Upper lobe of left lung (tissue), 6 donors: ENCODE measurements at regions not wholly inside any gene's neighbourhood (a gene's known extent, or its start where the extent isn't known, plus 50 kb on each side); places are given as distances from the start of the nearest gene placed in this dataset.

ENCODE experiments used
- ATAC-seq, 2 donors: fragments of 200-7000 bp; cut with Tn5 transposase; one replicate each; pipeline ENCODE4 v1.9.1; 2022; ENCODE audit warnings: mild to moderate bottlenecking in 2 of 2, moderate library complexity in 2 of 2; ENCODE audit not compliant: low FRiP score in 2 of 2
- DNase-seq, 2 donors: peaks; one replicate each; pipeline ENCODE4 v3.0.0-alpha.2; 2019 to 2020
- H3K27ac ChIP-seq, 4 donors: fragments of 200-600 bp; sonication (generic); one replicate each; pipeline ENCODE4 v1.5.1; 2016 to 2019
- H3K27me3 ChIP-seq, 4 donors: fragments of 200-600 bp; sonication (generic); one replicate each; pipeline ENCODE4 v1.5.1; 2017 to 2019
- H3K36me3 ChIP-seq, 4 donors: fragments of 200-600 bp; sonication (generic); one replicate each; pipeline ENCODE4 v1.5.1; 2016 to 2019
- H3K4me1 ChIP-seq, 4 donors: fragments of 200-600 bp; sonication (generic); one replicate each; pipeline ENCODE4 v1.5.1; 2018 to 2019
- H3K4me3 ChIP-seq, 4 donors: fragments of 200-600 bp; sonication (generic); one replicate each; pipeline ENCODE4 v1.5.1; 2017 to 2019; ENCODE audit warnings: mild to moderate bottlenecking in 2 of 4, moderate library complexity in 1 of 4
- H3K9me3 ChIP-seq, 4 donors: fragments of 200-600 bp; sonication (generic); one replicate each; pipeline ENCODE4 v1.5.1; 2018 to 2019
- EP300 ChIP-seq, 4 donors: sonication (generic); formaldehyde crosslinking; IDR thresholded peaks; one replicate each; pipeline ENCODE4 v1.5.1; 2017; ENCODE audit warnings: antibody characterized with exemption in 4 of 4, control low read depth in 2 of 4
- POLR2A ChIP-seq, 4 donors: fragments of 450-650 bp; IDR thresholded peaks; one replicate each; pipeline ENCODE4 v1.5.1; 2016 to 2017; ENCODE audit warnings: antibody characterized with exemption in 4 of 4, mild to moderate bottlenecking in 2 of 4
- POLR2AphosphoS5 ChIP-seq, 2 donors: sonication (generic); formaldehyde crosslinking; IDR thresholded peaks; one replicate each; pipeline ENCODE4 v1.5.1; 2017; ENCODE audit warnings: antibody characterized with exemption in 2 of 2
- WGBS, 2 donors: methylation state at CpG; one replicate each; pipeline ENCODE4 v1.1.5; 2017 to 2018; 5-methylcytosine and 5-hydroxymethylcytosine counted together
- TF ChIP-seq, protein P1 (sequence below), 6 experiments: fragments of 450-650 bp in 4 of 6; fragments of 200-600 bp in 2 of 6; sonication (generic) in 2 of 6; IDR thresholded peaks; one replicate each; pipeline ENCODE4 v1.5.1; 2016 to 2019; ENCODE audit warnings: antibody characterized with exemption in 6 of 6
- donor health status: DM: no; HTN: no; CAD: no; lungs with moderate emphysema.
- donor health status: DM: no; HTN: yes; CAD: no; lungs with severe emphysema.

DNA sequence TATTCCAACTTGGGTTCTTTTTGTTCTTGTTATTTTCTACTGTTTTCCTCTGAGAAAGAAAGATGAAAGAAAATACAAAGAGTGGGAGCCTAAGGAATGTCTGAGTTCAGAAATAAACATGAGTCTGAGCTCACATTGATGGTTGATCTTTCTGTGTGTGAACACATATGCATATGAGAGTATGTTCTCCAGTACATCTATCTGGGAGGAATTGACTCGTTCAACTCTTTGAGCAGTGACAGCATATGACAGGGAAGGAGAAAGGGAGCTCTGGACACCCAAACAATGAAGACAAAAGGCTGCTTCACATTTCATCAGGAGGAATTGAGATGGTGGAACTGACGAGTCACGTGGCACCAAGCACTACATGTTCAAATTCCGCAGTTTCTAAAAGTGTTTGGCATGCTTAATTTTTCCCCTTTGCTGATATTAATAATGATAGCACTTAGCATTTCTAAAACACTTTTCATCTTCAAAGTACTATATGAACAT lies 229.8 kb upstream of the ACVR2A start:
- WGBS, 2 donors = 67 to 80% methylated on average over 4 of the region's 4 CpGs

DNA sequence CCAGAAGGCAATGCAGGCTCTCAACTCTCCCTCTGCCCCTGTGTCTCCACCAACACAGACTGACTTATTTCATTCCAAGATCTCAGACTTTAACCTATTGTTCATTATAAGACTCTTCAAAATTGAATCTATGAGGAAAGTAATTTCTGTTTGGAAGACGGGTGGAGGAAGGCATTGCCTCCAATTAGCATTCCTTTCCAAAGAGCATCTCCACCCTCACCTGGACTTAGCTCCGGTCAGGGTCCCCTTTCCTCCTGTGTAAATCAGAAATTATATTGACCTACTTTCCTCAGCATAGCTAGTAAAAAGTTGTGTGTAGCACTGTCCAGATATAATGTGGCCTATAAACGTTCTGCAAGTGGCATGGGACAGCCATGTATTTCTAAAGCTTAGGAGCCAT lies 230.4 kb upstream of the ACVR2A start:
- no peak for ATAC-seq
- Histone ChIP-seq H3K4me1 (no peaks in the 10 kb centered on the region), H3K4me3 (no peak overlapping the region), H3K36me3 (no peaks in the 10 kb centered on the region), H3K27me3 (no peaks in the 10 kb centered on the region), H3K9me3 (no peaks in the 10 kb centered on the region), H3K27ac (no peak overlapping the region)
- TF ChIP-seq, protein P1, sequence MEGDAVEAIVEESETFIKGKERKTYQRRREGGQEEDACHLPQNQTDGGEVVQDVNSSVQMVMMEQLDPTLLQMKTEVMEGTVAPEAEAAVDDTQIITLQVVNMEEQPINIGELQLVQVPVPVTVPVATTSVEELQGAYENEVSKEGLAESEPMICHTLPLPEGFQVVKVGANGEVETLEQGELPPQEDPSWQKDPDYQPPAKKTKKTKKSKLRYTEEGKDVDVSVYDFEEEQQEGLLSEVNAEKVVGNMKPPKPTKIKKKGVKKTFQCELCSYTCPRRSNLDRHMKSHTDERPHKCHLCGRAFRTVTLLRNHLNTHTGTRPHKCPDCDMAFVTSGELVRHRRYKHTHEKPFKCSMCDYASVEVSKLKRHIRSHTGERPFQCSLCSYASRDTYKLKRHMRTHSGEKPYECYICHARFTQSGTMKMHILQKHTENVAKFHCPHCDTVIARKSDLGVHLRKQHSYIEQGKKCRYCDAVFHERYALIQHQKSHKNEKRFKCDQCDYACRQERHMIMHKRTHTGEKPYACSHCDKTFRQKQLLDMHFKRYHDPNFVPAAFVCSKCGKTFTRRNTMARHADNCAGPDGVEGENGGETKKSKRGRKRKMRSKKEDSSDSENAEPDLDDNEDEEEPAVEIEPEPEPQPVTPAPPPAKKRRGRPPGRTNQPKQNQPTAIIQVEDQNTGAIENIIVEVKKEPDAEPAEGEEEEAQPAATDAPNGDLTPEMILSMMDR (IDR thresholded peaks at IDR 0.05) = no peak
- TF ChIP-seq POLR2AphosphoS5 (IDR thresholded peaks at IDR 0.05) = no peak
- TF ChIP-seq EP300 (IDR thresholded peaks at IDR 0.05) = no peak
- no peak for TF ChIP-seq POLR2A (IDR thresholded peaks at IDR 0.05)
- WGBS, 2 donors = 60 to 61% methylated on average over 3 of the region's 3 CpGs
- DNase-seq = no peak

More for the DNA sequence above, 229.8 kb upstream of the ACVR2A start:
- no peaks in the 10 kb centered on the region for H3K36me3 ChIP-seq
- ATAC-seq (no peak), DNase-seq (no peak)
- TF ChIP-seq, protein P1 (IDR thresholded peaks at IDR 0.05) = no peak
- H3K9me3 ChIP-seq = no peaks in the 10 kb centered on the region
- H3K27ac ChIP-seq = no peak overlapping the region
- H3K4me1 ChIP-seq = no peaks in the 10 kb centered on the region
- H3K27me3 ChIP-seq = no peaks in the 10 kb centered on the region
- H3K4me3 ChIP-seq = no peak overlapping the region

DNA sequence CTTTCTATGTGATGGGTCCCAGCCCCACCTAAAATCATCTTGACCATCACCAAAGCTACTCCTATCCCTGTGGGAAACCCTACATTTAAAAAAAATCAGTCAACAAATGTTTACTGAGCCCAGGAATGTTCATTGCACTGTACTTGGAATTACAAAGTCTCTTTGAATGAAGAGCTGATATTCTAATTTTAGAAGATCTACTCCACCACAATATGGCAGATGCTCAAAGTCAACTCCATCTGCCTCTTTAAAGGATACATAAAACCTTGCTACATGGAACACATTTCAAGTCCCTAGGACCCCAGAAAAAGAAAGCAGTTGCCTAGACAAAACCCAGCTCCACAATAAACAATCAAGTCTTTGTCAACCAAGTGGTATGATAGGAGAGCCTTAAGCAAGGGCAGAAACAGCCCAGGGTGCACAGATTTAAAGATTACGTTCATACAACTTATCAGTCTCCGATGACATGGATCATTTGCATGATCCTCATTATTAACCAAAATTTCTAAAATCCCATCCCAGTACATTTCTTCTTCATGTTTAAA lies 234.3 kb upstream of the ACVR2A start:
- Histone ChIP-seq H3K27me3 (no peaks in the 10 kb centered on the region), H3K4me3 (no peak overlapping the region), H3K4me1 (no peaks in the 10 kb centered on the region), H3K27ac (no peak overlapping the region), H3K36me3 (no peaks in the 10 kb centered on the region), H3K9me3 (no peaks in the 10 kb centered on the region)
- no peak for TF ChIP-seq POLR2A (IDR thresholded peaks at IDR 0.05)
- no peak for TF ChIP-seq POLR2AphosphoS5 (IDR thresholded peaks at IDR 0.05)
- TF ChIP-seq EP300 (IDR thresholded peaks at IDR 0.05) = no peak
- TF ChIP-seq, protein P1 (IDR thresholded peaks at IDR 0.05) = no peak
- 62 to 87% methylated on average over 2 of the region's 2 CpGs for WGBS, 2 donors
- no peak for ATAC-seq
- DNase-seq = no peak

DNA sequence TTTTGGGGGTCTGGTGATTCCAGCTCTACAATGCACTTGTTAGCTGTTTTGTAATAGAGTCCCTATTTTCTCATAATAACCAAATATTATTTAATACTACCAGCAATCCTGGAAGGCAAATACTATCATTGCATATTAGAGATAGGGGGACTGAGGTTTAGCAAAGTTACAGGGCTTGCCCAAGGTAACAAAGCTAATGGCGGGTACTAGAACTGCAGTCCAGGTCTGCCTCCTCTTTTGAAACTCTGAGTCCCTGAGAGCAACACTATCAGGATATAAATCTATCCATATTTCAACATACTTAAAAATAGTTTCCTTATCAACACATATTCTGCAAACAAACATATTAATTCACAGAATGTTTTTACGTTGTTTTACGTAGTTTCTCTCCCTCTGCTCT lies 235.5 kb upstream of the ACVR2A start:
- ATAC-seq = no peak
- Histone ChIP-seq H3K27me3 (no peaks in the 10 kb centered on the region), H3K9me3 (no peaks in the 10 kb centered on the region), H3K27ac (no peak overlapping the region), H3K36me3 (no peaks in the 10 kb centered on the region), H3K4me3 (no peak overlapping the region), H3K4me1 (no peaks in the 10 kb centered on the region)
- no peak for TF ChIP-seq POLR2AphosphoS5 (IDR thresholded peaks at IDR 0.05)
- no peak for TF ChIP-seq EP300 (IDR thresholded peaks at IDR 0.05)
- TF ChIP-seq, protein P1 (IDR thresholded peaks at IDR 0.05) = no peak
- no peak for TF ChIP-seq POLR2A (IDR thresholded peaks at IDR 0.05)
- DNase-seq = no peak
- 94% methylated on average over 3 of the region's 3 CpGs for WGBS, 2 donors

DNA sequence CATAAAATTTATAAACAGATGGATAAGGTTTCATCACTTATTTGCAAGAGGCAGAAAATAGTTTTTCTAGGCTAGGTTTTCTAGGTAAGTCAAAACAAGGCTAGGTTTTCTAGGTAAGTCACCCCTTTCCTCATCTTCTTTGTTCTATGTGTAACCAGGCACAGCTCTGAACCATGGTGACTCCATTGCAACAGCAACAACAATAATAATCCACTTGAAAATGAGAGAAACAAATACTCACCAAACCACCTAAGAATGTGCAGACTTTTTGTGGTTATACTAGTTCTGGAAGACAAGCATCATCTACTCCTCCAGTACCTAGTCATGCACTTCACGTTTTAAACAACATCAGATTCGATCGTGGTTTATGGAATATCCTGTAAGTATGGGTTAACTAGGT lies 237.4 kb upstream of the ACVR2A start:
- Histone ChIP-seq H3K9me3 (no peaks in the 10 kb centered on the region), H3K27ac (no peak overlapping the region), H3K36me3 (no peaks in the 10 kb centered on the region), H3K4me3 (no peak overlapping the region), H3K27me3 (no peaks in the 10 kb centered on the region), H3K4me1 (no peaks in the 10 kb centered on the region)
- ATAC-seq (no peak), DNase-seq (no peak)
- WGBS, 2 donors = 78 to 80% methylated on average over 3 of the region's 3 CpGs
- TF ChIP-seq EP300 (IDR thresholded peaks at IDR 0.05) (no peak), POLR2AphosphoS5 (IDR thresholded peaks at IDR 0.05) (no peak), POLR2A (IDR thresholded peaks at IDR 0.05) (no peak)
- TF ChIP-seq, protein P1 (IDR thresholded peaks at IDR 0.05) = no peak
